Transverse colon (tissue), 4 donors: ENCODE measurements at regions not wholly inside any gene's neighbourhood (a gene's known extent, or its start where the extent isn't known, plus 50 kb on each side); places are given as distances from the start of the nearest gene placed in this dataset.

ENCODE experiments used
- CTCF ChIP-seq, 5 experiments: fragments of 200-600 bp in 3 of 5; fragments of 450-650 bp in 2 of 5; sonication (generic) in 3 of 5; IDR thresholded peaks; 1 replicate in 2 of 5; 2 replicates in 3 of 5; pipeline ENCODE4 v1.5.1; 2016 to 2017; ENCODE audit warnings: antibody characterized with exemption in 5 of 5, inconsistent platforms in 3 of 5, mild to moderate bottlenecking in 2 of 5, moderate library complexity in 1 of 5
- EP300 ChIP-seq: sonication (generic); formaldehyde crosslinking; IDR thresholded peaks from one replicate; pipeline ENCODE4 v1.6.1; 2017; ENCODE audit warnings: antibody characterized with exemption, low read depth
- POLR2A ChIP-seq: fragments of 450-650 bp; IDR thresholded peaks from one replicate; pipeline ENCODE4 v1.6.1; 2016; ENCODE audit warnings: antibody characterized with exemption, mild to moderate bottlenecking, moderate library complexity
- POLR2AphosphoS5 ChIP-seq, 3 donors: sonication (generic); formaldehyde crosslinking; IDR thresholded peaks; one replicate each; pipeline ENCODE4 v1.6.1; 2016; ENCODE audit warnings: antibody characterized with exemption in 3 of 3

- TF ChIP-seq CTCF (IDR thresholded peaks at IDR 0.05), result no peak
- no peak for TF ChIP-seq POLR2A
- TF ChIP-seq POLR2AphosphoS5 (IDR thresholded peaks at IDR 0.05), result no peak
- no peak for TF ChIP-seq EP300
These were observed 232.3 kb downstream of the GAS1 start for GRCh38 chr9:86714999-86715398.
